Karpas-422 (cell line): ENCODE measurements at regions not wholly inside any gene's neighbourhood (a gene's known extent, or its start where the extent isn't known, plus 50 kb on each side); places are given as distances from the start of the nearest gene placed in this dataset.

Experiments
- DNase-seq: peaks from one replicate; pipeline ENCODE4 v3.0.0-alpha.2; 2015
- H2AFZ ChIP-seq: fragments of 200-600 bp; sonication (generic); 2 replicates; pipeline ENCODE4 v1.6.1; 2014; ENCODE audit warnings: antibody characterized with exemption, low read length, mixed read lengths
- H3K27ac ChIP-seq: fragments of 200-600 bp; sonication (generic); 2 replicates; pipeline ENCODE4 v1.5.1; 2014; ENCODE audit warnings: mild to moderate bottlenecking, low read length, moderate library complexity
- H3K27me3 ChIP-seq: fragments of 200-600 bp; sonication (generic); 2 replicates; pipeline ENCODE4 v1.6.1; 2014; ENCODE audit warnings: low read length, mixed read lengths
- H3K36me3 ChIP-seq: fragments of 200-600 bp; sonication (generic); 2 replicates; pipeline ENCODE4 v1.6.1; 2014; ENCODE audit warnings: low read length, mixed read lengths; ENCODE audit not compliant: insufficient read depth
- H3K4me1 ChIP-seq: fragments of 200-600 bp; sonication (generic); 2 replicates; pipeline ENCODE4 v1.6.1; 2014; ENCODE audit warnings: mild to moderate bottlenecking, low read length, mixed read lengths
- H3K4me2 ChIP-seq: fragments of 200-600 bp; sonication (generic); 2 replicates; pipeline ENCODE4 v1.6.1; 2014; ENCODE audit warnings: low read length, low read depth, mild to moderate bottlenecking; ENCODE audit not compliant: poor library complexity, severe bottlenecking
- H3K4me3 ChIP-seq: fragments of 200-600 bp; sonication (generic); 2 replicates; pipeline ENCODE4 v1.5.1; 2014; ENCODE audit warnings: mild to moderate bottlenecking, antibody characterized with exemption, low read length, mixed read lengths
- H3K79me2 ChIP-seq: fragments of 200-600 bp; sonication (generic); 2 replicates; pipeline ENCODE4 v1.6.1; 2014; ENCODE audit warnings: mild to moderate bottlenecking, low read length, mixed read lengths
- H3K9ac ChIP-seq: fragments of 200-600 bp; sonication (generic); 2 replicates; pipeline ENCODE4 v1.6.0; 2014; ENCODE audit warnings: low read length
- H3K9me2 ChIP-seq: fragments of 200-600 bp; sonication (generic), shearing (Covaris generic); replicated peaks from 2 replicates; pipeline ENCODE4 v1.6.0; 2014; ENCODE audit warnings: mild to moderate bottlenecking, low read length, moderate library complexity; ENCODE audit not compliant: insufficient read depth
- H3K9me3 ChIP-seq: fragments of 300-700, 200-600 bp; sonication (generic); 2 replicates; pipeline ENCODE4 v1.6.1; 2014; ENCODE audit warnings: low read length, mixed read lengths
- H4K20me1 ChIP-seq: fragments of 200-600 bp; sonication (generic); 2 replicates; pipeline ENCODE4 v1.6.1; 2014; ENCODE audit warnings: mild to moderate bottlenecking, antibody characterized with exemption, low read length, low read depth; ENCODE audit not compliant: insufficient read depth

DNA sequence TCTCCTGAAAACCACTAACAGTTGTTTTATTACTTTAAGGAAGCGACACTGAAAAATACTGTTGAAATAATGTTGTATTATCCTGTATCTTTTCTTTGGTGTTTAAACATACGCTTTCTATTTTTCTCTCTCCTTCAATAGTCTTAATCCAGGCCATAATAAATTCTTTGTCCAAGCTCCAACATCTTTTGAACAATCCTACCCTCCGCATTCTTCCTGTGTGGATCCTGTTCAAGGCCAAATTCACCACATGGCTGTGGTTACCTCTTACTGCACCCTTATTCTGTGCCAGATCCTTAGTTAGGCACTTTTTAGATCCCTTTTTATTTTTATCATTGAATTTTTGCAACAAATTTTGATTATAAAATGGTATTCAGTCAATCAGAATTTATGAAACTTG is 1691.5 kb downstream of the MAT2B start:
- no peak for DNase-seq
- no peaks in the 10 kb centered on the region for H3K9me2 ChIP-seq
- no peak overlapping the region for H2AFZ ChIP-seq

DNA sequence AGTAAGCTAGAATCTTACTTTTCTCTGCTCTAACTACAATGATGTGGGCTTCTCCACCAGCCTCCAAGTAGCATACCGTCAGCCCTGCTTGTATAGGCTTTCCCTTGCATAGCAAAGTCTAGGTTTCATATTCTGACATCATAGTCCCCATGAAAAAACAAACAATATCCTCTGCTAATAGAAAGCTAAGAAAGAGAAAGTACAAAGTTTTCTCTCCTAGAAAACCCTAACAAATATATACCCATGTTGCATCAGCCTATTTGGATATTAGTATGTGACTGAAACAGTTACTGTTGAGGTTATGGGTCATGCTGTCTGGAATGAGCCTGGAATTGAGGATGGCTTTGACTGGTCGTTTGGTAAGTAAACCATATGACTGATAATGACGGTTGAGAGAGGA is 1696.0 kb downstream of the MAT2B start:
- no peaks in the 10 kb centered on the region for H3K9me3 ChIP-seq

More for the DNA sequence above, 1691.5 kb downstream of the MAT2B start:
- Histone ChIP-seq H3K4me1 (no peaks in the 10 kb centered on the region), H3K27ac (no peak overlapping the region), H3K36me3 (no peaks in the 10 kb centered on the region), H3K9ac (no peak overlapping the region), H3K9me3 (peaks cover 8% of the 10 kb centered on the region; the same call in 1 of the 2 replicates), H3K27me3 (no peaks in the 10 kb centered on the region), H3K4me2 (no peak overlapping the region), H3K79me2 (no peaks in the 10 kb centered on the region), H4K20me1 (no peaks in the 10 kb centered on the region), H3K4me3 (no peak overlapping the region)

DNA sequence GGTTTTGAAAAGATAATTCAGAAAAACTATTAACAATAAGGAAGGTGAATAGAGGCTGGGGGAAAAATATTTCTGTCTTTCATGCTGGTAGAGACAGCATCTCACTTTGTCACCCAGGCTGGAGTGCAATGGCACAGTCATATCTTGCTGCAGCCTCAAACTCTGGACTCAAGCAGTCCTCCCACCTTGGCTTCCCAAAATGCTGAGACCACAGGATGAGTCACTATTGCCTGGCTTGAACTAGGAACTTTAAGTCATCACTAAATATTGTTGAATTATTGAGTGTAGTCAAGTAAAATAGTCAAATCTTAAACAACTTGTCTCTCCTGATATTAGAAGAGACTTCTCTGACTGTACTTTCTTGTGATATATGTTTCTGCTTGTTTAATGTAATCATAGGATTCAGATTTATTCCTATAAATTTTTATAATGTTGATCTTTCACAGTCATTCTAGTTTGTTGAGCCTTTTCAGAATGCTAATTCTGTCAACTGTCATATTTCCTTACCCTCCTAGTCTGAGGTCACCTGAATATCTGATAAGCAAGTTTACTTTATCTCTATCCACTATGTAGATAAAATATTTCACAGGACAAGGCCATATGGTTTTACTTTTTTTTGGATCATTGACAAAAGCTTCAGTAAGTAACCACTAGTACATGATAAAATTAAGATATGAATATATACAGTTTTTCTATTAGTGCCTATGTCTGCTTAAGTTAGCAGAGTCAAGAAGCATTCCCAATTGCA is 1696.5 kb downstream of the MAT2B start:
- no peak overlapping the region for H3K27ac ChIP-seq
- DNase-seq = no peak
- H3K9ac ChIP-seq = no peak overlapping the region
- no peak overlapping the region for H3K4me3 ChIP-seq
- H2AFZ ChIP-seq = no peak overlapping the region
- no peaks in the 10 kb centered on the region for H3K9me2 ChIP-seq
- H3K27me3 ChIP-seq = no peaks in the 10 kb centered on the region
- H4K20me1 ChIP-seq = no peaks in the 10 kb centered on the region
- H3K4me2 ChIP-seq = no peak overlapping the region
- no peaks in the 10 kb centered on the region for H3K9me3 ChIP-seq
- H3K79me2 ChIP-seq = no peaks in the 10 kb centered on the region
- H3K36me3 ChIP-seq = no peaks in the 10 kb centered on the region
- H3K4me1 ChIP-seq = no peaks in the 10 kb centered on the region

More for the DNA sequence above, 1696.0 kb downstream of the MAT2B start:
- no peaks in the 10 kb centered on the region for H3K79me2 ChIP-seq
- no peaks in the 10 kb centered on the region for H3K27me3 ChIP-seq
- H2AFZ ChIP-seq = no peak overlapping the region
- H3K9me2 ChIP-seq = no peaks in the 10 kb centered on the region
- H3K9ac ChIP-seq = no peak overlapping the region
- DNase-seq = no peak
- no peak overlapping the region for H3K27ac ChIP-seq
- H3K4me1 ChIP-seq = no peaks in the 10 kb centered on the region
- H3K36me3 ChIP-seq = no peaks in the 10 kb centered on the region
- no peak overlapping the region for H3K4me3 ChIP-seq
- no peaks in the 10 kb centered on the region for H4K20me1 ChIP-seq
- no peak overlapping the region for H3K4me2 ChIP-seq

DNA sequence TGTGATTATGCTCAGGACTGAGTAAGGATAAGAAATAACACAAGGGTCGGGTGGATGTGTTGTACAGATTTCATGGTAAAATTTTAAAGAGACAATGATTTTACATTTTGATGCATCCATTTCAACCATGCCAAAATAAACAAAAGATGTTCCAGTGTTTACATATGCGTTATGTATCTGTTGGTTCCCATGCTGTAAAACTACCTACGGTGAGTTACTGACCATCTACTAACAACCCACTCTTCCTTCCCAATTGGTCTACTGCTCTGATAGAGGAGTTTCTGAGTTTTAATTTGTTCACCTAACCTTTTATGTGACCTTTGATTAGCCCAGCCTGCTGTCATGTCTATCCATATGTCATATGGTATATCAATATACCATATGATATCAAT is 1697.1 kb downstream of the MAT2B start:
- Histone ChIP-seq H3K9me3 (no peaks in the 10 kb centered on the region), H3K4me2 (no peak overlapping the region), H3K36me3 (no peaks in the 10 kb centered on the region), H3K9ac (no peak overlapping the region), H3K27ac (no peak overlapping the region), H2AFZ (no peak overlapping the region), H3K79me2 (no peaks in the 10 kb centered on the region), H3K4me3 (no peak overlapping the region), H3K27me3 (no peaks in the 10 kb centered on the region), H3K4me1 (no peaks in the 10 kb centered on the region), H4K20me1 (no peaks in the 10 kb centered on the region), H3K9me2 (no peaks in the 10 kb centered on the region)
- no peak for DNase-seq

DNA sequence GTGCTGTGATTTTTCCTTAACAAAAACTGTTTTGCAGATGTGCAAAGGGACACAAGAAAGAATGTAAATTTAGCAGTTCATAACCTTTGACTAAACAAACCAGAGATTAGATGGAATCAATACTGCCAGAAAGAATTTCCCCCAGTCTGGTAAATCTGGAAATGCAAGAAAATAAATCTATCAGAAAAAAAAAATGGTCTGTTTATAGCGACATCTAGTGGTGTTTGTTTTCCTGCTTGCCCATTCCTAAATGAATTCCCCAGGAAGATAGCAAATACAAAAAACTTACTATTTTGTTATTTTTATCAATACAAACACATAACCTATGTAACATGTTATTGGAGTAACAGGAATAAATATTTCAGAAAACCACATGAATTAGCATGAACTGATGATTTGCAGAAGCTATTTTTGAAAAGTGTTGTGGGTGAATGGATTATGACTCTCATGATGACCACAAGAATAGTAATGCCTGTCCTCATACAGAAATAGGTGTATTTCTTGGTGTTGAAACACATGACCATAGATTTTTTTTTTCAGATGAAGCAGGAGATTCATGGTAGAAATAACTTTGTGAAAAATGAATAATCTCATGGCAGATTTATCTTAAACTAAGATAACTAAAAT is 1703.8 kb downstream of the MAT2B start:
- Histone ChIP-seq H3K27ac (no peak overlapping the region), H2AFZ (no peak overlapping the region), H3K9ac (no peak overlapping the region), H3K27me3 (no peaks in the 10 kb centered on the region), H3K4me2 (no peak overlapping the region), H3K4me3 (no peak overlapping the region), H3K4me1 (no peaks in the 10 kb centered on the region), H3K36me3 (no peaks in the 10 kb centered on the region), H3K79me2 (no peaks in the 10 kb centered on the region), H3K9me2 (no peaks in the 10 kb centered on the region), H3K9me3 (no peaks in the 10 kb centered on the region), H4K20me1 (no peaks in the 10 kb centered on the region)
- peak; percentile 62 for DNase-seq

DNA sequence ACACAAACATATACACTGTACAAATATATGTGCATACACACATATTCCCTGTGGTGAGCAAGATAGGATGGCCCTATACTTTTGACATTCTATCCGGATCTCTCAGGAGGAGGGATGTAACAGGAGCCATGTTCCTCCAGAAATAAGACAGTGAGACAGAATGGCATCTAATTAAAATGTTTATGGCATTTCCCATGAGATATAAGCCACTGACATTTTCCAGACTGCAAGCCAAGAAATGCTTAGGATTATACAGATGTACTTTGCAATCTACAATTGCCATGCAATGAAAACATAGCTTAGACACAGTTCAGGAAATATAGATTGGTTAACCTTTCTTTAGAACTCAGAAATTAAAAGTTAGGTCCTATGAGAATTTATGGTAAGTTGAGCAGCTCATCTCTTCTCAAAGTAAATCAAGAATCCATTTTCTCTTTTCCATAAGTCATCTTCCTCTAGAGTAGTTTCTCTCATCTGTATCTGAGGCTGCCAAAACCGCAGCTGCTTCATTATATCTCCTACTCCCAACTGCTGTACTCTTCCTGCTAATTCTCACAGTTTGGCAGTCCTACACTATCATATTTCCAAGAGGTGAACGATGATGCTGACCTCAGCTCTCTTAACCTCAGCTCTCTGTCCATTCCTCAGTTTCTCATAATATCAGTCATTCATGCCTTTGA is 1719.1 kb downstream of the MAT2B start:
- no peaks in the 10 kb centered on the region for H3K9me2 ChIP-seq
- no peak overlapping the region for H3K4me2 ChIP-seq
- no peaks in the 10 kb centered on the region for H3K79me2 ChIP-seq
- no peak overlapping the region for H3K4me3 ChIP-seq
- H3K9me3 ChIP-seq = peaks cover 33% of the 10 kb centered on the region
- no peaks in the 10 kb centered on the region for H4K20me1 ChIP-seq
- H3K9ac ChIP-seq = no peak overlapping the region
- no peak for DNase-seq
- no peak overlapping the region for H3K27ac ChIP-seq
- no peaks in the 10 kb centered on the region for H3K36me3 ChIP-seq
- no peaks in the 10 kb centered on the region for H3K27me3 ChIP-seq
- H2AFZ ChIP-seq = no peak overlapping the region
- H3K4me1 ChIP-seq = no peaks in the 10 kb centered on the region

DNA sequence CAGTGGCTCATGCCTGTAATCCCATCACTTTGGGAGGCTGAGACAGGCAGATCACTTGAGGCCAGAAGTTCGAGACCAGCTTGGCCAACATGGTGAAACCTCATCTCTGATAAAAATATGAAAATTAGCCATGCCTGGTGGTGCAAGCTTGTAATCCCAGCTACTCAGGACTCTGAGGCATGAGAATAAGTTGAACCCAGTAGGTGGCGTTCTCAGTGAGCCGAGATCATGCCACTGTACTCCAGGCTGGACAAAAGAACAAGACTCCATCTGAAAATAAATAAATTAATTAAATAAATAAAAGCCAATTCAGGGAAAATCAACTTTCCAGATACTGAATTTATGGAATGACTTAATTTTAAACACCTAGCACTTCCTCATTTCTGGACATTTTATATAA is 1722.1 kb downstream of the MAT2B start:
- Histone ChIP-seq H4K20me1 (no peaks in the 10 kb centered on the region), H3K79me2 (no peaks in the 10 kb centered on the region), H3K4me1 (no peaks in the 10 kb centered on the region), H3K4me2 (no peak overlapping the region), H2AFZ (no peak overlapping the region), H3K9me3 (peaks cover 24% of the 10 kb centered on the region), H3K9ac (no peak overlapping the region), H3K4me3 (no peak overlapping the region), H3K27me3 (no peaks in the 10 kb centered on the region), H3K27ac (no peak overlapping the region), H3K9me2 (no peaks in the 10 kb centered on the region), H3K36me3 (no peaks in the 10 kb centered on the region)
- DNase-seq = no peak

DNA sequence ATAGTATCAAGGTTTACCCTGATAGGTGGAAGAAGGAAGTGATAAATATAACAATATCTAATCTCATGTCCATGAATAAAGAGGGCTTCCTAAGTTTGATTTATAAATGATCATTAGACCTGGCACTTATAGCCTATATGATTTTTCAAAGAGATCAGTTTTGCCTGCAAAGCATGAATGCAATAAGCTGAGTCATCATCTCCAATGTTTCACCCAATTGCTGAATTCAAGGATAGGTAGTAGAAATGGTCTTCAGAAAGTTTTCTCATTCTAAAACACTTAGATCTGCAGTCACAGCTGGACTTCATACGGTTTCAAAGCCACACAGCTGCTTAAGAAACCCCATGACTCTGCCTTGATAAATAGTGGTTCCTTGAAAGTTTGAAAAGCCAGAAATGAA is 1722.8 kb downstream of the MAT2B start:
- no peaks in the 10 kb centered on the region for H3K4me1 ChIP-seq
- no peak overlapping the region for H3K9ac ChIP-seq
- no peak overlapping the region for H3K4me2 ChIP-seq
- no peaks in the 10 kb centered on the region for H3K9me2 ChIP-seq
- H3K27me3 ChIP-seq = no peaks in the 10 kb centered on the region
- H3K36me3 ChIP-seq = no peaks in the 10 kb centered on the region
- no peak for DNase-seq
- peaks cover 21% of the 10 kb centered on the region for H3K9me3 ChIP-seq
- H4K20me1 ChIP-seq = no peaks in the 10 kb centered on the region
- no peaks in the 10 kb centered on the region for H3K79me2 ChIP-seq
- no peak overlapping the region for H3K27ac ChIP-seq
- no peak overlapping the region for H3K4me3 ChIP-seq
- H2AFZ ChIP-seq = no peak overlapping the region
